Peyer's patch (tissue), 4 donors: ENCODE measurements at regions not wholly inside any gene's neighbourhood (a gene's known extent, or its start where the extent isn't known, plus 50 kb on each side); places are given as distances from the start of the nearest gene placed in this dataset.

Source experiments
- DNase-seq, 3 donors: peaks; one replicate each; pipeline ENCODE4 v3.0.0-alpha.2; 2017 to 2019
- H3K27ac ChIP-seq, 4 donors: fragments of 200-600 bp; sonication (generic); one replicate each; pipeline ENCODE4 v1.5.1; 2016 to 2019
- H3K27me3 ChIP-seq, 2 donors: fragments of 200-600 bp; sonication (generic); one replicate each; pipeline ENCODE4 v1.5.1; 2019
- H3K36me3 ChIP-seq, 3 donors: fragments of 200-600 bp; sonication (generic); one replicate each; pipeline ENCODE4 v1.5.1; 2016 to 2019
- H3K4me1 ChIP-seq, 4 donors: fragments of 200-600 bp; sonication (generic); one replicate each; pipeline ENCODE4 v1.5.1; 2016 to 2019
- H3K4me3 ChIP-seq, 4 donors: fragments of 200-600 bp; sonication (generic); 1 replicate in 3 of 4; 2 replicates in 1 of 4; pipeline ENCODE4 v1.5.1; 2016 to 2019; ENCODE audit warnings: mild to moderate bottlenecking in 1 of 4
- H3K9me3 ChIP-seq, 4 donors: fragments of 200-600 bp; sonication (generic); one replicate each; pipeline ENCODE4 v1.5.1; 2016 to 2019; ENCODE audit warnings: mild to moderate bottlenecking in 1 of 4
- CTCF ChIP-seq, 6 experiments: fragments of 450-650 bp in 4 of 6; fragments of 200-600 bp in 2 of 6; sonication (generic) in 1 of 6; IDR thresholded peaks; one replicate each; pipeline ENCODE4 v1.5.1; 2017 to 2019; ENCODE audit warnings: antibody characterized with exemption in 6 of 6, mild to moderate bottlenecking in 3 of 6, moderate library complexity in 1 of 6
- POLR2A ChIP-seq, 2 donors: fragments of 450-650 bp; IDR thresholded peaks; one replicate each; pipeline ENCODE4 v1.5.1; 2017; ENCODE audit warnings: antibody characterized with exemption in 2 of 2, mild to moderate bottlenecking in 2 of 2, moderate library complexity in 2 of 2

- Histone ChIP-seq H3K27ac (no peak overlapping the region), H3K4me1 (no peaks in the 10 kb centered on the region), H3K36me3 (no peaks in the 10 kb centered on the region), H3K9me3 (no peaks in the 10 kb centered on the region), H3K4me3 (no peak overlapping the region), H3K27me3 (no peaks in the 10 kb centered on the region)
- TF ChIP-seq CTCF (IDR thresholded peaks at IDR 0.05), result no peak
- no peak for TF ChIP-seq POLR2A (IDR thresholded peaks at IDR 0.05)
- DNase-seq, result no peak
Observed at GRCh38 chr10:69741671-69742355, 59.9 kb upstream of the COL13A1 start.

- DNase-seq, result no peak
- no peak for TF ChIP-seq CTCF (IDR thresholded peaks at IDR 0.05)
- no peak for TF ChIP-seq POLR2A (IDR thresholded peaks at IDR 0.05)
- no peak overlapping the region for H3K27ac ChIP-seq
Observed at GRCh38 chr10:69742356-69742695, 59.4 kb upstream of the COL13A1 start.

DNA sequence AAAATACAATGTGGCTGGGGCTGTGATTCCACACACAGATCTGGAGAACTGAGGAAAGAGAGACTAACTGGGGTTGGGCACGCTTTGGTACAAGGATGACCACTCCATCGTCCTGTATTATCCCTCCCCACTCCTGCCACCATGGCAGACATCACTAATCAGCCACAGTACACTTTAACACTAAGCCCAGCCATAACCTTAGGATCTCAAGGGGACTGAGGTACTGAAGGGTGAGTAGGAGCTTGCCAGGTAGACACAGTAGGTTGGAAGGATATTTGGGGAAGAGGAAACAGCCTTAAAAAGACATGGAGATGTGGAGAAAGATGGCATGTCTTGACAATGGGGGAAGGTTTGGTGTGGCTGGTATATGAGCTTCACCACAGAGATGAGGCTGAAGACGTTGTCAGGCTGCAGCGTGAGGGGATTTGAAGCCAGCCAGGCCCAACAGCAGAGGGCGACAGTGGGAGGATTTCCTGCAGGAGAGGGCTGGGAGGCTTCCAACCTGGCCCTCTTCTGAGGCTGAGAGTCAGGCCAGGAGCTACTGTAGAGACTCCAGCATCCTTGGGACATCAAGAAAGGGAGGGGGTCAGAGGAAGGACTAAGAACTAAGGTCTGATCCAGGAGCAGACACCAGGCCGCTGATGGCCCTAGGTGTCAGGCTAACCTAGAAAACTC lies 58.6 kb upstream of the COL13A1 start:
- DNase-seq, result no peak
- H3K27me3 ChIP-seq, result no peaks in the 10 kb centered on the region
- no peak overlapping the region for H3K27ac ChIP-seq
- TF ChIP-seq POLR2A (IDR thresholded peaks at IDR 0.05), result no peak
- peak in 3 of 6 experiments; percentile 21 to 30 (median 23) for TF ChIP-seq CTCF (IDR thresholded peaks at IDR 0.05)
- H3K36me3 ChIP-seq, result no peaks in the 10 kb centered on the region
- H3K4me1 ChIP-seq, result no peaks in the 10 kb centered on the region
- no peak overlapping the region for H3K4me3 ChIP-seq
- no peaks in the 10 kb centered on the region for H3K9me3 ChIP-seq

More at GRCh38 chr10:69742356-69742695, 59.4 kb upstream of the COL13A1 start:
- Histone ChIP-seq H3K4me3 (no peak overlapping the region), H3K9me3 (no peaks in the 10 kb centered on the region), H3K4me1 (no peaks in the 10 kb centered on the region), H3K27me3 (no peaks in the 10 kb centered on the region), H3K36me3 (no peaks in the 10 kb centered on the region)

DNA sequence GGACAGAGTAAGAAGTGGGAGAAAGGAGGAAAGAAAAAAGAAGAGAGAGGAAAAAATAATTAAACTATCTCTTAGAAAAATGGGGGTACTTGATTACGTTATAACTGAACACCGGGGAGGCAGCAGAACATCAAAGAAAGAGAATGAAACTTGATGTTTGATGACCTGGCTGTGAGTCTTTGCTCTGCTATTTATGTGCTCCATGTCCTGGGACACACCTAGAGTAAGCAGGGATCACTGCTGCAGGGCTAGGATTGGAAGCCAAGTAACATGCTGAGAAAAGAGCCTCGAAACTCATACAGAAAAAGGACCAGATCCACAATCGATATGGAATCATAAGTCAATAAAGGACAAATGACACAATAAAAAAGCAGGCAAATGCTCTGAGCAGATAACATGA lies 56.7 kb upstream of the COL13A1 start:
- H3K27ac ChIP-seq, result no peak overlapping the region
- H3K9me3 ChIP-seq, result no peaks in the 10 kb centered on the region
- no peaks in the 10 kb centered on the region for H3K4me1 ChIP-seq
- TF ChIP-seq POLR2A (IDR thresholded peaks at IDR 0.05) (no peak), CTCF (IDR thresholded peaks at IDR 0.05) (no peak)
- H3K27me3 ChIP-seq, result no peaks in the 10 kb centered on the region
- no peak for DNase-seq
- no peak overlapping the region for H3K4me3 ChIP-seq
- H3K36me3 ChIP-seq, result no peaks in the 10 kb centered on the region

DNA sequence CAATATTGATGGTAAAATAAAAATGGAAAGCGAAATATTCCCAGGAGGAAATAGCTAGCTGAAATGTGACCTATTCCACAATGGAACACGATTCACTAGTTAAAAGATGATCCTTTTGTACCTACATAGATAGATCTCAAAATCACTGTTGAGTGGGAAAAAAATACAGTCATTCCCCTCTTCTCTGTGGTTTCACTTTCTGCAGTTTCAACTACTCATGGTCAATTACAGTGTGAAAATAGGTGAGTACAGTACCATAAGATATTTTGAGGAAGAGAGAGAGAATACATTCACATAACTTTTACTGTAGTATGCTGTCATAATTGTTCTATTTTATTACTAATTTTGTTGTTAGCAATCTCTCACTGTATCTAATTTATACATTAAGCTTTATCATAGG lies 56.0 kb upstream of the COL13A1 start:
- H3K9me3 ChIP-seq, result no peaks in the 10 kb centered on the region
- H3K36me3 ChIP-seq, result no peaks in the 10 kb centered on the region
- no peaks in the 10 kb centered on the region for H3K27me3 ChIP-seq
- DNase-seq, result no peak
- TF ChIP-seq POLR2A (IDR thresholded peaks at IDR 0.05), result no peak
- TF ChIP-seq CTCF (IDR thresholded peaks at IDR 0.05), result no peak
- H3K4me1 ChIP-seq, result no peaks in the 10 kb centered on the region
- H3K27ac ChIP-seq, result no peak overlapping the region
- no peak overlapping the region for H3K4me3 ChIP-seq
